GM18873 (cell line): ENCODE measurements at regions not wholly inside any gene's neighbourhood (a gene's known extent, or its start where the extent isn't known, plus 50 kb on each side); places are given as distances from the start of the nearest gene placed in this dataset.

ENCODE experiments used
- ATAC-seq: cut with Tn5 transposase; IDR thresholded peaks from one replicate; pipeline ENCODE4 v1.9.1; 2021; ENCODE audit warnings: mild to moderate bottlenecking, moderate library complexity, moderate number of reproducible peaks; ENCODE audit not compliant: unreplicated experiment, low FRiP score

DNA sequence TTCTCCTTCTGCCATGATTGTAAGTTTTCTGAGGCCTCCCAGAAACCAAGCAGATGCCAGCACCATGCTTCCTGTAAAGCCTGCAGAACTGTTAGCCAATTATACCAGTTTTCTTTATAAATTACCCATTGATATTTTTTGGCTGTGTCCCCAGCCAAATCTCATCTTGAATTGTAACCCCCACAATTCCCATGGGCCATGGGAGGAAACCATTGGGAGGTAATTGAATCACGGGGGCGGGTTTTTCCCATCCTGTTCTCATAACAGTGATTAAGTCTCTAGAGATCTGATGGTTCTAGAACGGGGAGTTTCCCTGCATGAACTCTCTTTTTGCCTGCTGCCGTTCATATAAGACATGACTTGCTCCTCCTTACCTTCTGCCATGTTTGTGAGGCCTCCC lies 788.5 kb downstream of the C6orf118 start:
- no peak for ATAC-seq

DNA sequence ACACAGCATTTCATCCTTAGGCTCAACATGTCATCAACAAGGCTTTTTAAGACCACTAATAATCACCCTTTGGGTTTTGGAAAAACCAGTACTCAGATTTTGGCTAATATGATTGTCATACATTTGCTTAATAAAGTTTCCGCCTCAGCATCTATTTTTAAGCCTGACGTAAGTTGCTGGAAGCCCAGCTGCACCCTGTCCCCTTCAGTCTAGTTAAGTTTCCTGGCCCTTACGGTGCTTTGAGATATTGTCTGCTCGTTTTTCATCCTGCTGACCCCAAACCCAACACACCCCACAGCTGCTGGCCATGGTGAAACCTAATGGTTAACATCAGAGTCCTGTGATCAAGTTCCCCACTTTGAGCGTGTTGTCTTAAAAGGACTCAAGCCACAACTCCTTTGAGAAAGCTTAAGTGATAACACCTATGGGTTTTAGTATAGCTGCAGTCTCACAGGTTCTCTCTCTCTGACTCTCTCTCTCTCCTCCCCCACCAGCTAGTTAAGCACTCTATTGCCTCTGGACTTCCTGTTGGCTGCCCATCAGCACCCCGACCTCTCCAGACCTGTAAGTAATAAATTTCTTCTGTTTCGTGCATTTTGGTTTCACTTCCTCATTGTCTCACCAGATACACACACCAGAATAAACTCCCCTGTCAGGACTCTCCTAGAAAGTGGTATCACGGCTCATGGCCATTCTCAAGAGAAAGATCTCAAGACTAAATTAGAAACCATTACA lies 802.0 kb downstream of the C6orf118 start:
- peak; percentile 94 for ATAC-seq

DNA sequence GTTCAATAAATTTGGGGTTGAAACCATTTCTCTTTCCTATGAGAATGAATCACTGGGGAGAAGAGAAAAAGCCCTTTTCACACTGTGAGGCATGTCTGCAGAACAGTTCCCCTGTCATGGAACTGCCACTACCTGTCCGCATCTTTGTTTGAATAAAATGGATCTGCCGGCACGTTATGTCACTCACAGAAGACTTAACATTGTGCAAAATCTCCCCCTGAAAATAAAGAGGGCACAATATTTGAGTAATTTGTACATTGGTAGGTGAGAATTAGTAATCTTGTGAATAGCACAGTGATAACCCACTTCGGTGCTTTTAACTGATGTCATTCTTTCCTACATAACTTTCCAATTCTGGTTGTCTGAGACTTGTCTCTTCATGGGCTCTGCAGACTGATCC lies 804.0 kb downstream of the C6orf118 start:
- no peak for ATAC-seq

DNA sequence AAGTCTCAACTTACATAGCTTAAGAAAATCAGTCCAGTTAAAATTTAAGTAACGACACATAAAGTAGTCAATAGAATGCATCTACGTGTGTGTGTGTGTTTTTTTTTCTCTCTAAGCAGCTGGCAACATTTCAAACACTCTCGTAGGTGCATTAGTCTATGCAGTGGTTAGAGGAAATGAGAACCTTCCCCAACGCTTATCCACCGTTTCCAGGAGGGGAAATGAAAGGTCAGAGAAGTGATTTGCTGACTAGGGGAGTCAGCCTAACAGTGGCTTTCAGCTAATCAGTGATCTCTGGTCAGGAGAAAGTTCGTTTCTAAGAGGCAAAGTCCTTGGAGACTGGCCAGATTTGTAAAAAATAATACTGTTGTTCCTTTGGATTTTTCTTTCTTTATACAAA lies 806.6 kb downstream of the C6orf118 start:
- no peak for ATAC-seq

- no peak for ATAC-seq
Observed at GRCh38 chr6:164495882-164496495, 813.4 kb downstream of the C6orf118 start.

DNA sequence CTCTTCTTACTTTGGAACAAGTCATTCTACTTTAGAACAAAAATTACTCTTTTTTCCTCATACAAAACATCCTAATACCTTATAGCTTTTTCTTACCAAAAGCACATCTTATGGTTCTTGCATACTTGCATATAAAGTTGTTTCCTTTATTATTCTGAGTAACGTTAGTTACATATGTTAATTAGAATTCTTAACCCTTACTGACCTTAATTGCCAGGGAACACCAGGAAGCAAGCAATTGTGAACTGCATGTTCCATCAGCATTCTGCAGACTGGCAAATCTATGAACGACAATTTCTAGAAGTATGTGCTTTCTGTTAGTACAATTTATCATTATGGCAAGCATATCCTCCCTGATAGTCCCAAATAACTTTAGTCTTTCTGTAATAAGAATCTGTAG lies 831.0 kb downstream of the C6orf118 start:
- no peak for ATAC-seq

DNA sequence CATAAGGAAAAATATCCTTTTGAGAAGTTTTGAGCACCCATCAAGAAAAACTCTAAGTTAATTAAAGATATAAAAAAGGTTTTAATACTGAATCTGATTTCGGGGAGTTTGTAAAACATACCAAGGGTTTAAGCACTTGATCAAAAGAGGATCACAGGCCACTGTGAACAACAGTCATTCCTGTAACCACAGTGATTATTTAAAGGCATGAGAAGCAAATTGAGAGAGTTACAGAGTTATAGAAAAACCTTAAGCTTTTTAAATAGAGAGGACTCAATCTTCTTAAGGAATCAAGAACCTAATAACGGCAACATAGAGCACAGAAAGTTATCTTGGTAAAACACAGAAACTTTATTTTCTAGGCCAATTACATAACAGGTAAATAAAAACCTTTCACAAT lies 831.6 kb downstream of the C6orf118 start:
- ATAC-seq = no peak

DNA sequence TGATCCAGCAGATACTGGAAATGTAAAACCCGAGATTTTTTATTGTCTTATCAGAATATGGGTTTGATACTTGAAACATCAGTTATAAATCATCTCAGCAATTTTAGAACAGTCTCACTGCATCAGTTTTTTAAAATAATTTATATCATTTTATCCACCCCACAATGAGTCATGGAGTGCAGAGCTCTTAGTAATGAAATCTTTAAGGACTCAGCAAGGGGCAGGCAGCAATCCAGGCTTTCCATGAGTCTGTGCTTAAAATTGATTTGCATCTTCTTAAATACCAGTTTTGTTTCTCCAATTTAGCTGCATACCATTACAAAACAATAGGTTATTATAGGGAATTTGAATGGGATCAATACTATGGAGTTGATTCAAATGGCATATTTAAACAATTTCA lies 832.3 kb downstream of the C6orf118 start:
- ATAC-seq = no peak

GRCh38 chr6:164469276-164469949 lies 840.0 kb downstream of the C6orf118 start:
- no peak for ATAC-seq

DNA sequence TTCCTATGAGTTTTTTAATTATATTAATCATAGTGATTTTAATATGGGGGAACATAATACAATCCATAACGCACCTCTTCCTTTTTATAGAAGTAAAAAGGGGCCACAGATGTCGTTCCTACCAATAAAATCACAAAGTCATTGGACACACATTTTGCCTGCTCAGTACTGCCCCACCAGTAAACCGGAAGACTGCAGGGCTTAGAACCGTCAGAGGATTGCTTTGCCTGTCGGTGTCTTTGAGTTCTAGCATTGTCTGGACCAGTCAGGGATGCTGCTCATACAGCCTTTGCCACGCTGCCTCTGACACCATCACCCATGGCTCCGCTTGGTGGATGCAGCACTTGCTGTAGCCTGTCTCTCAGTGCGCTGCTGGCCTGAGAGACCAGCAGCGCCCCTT lies 853.6 kb downstream of the C6orf118 start:
- ATAC-seq = no peak

- ATAC-seq = no peak
Observed at GRCh38 chr6:164453835-164454234, 855.6 kb downstream of the C6orf118 start.

DNA sequence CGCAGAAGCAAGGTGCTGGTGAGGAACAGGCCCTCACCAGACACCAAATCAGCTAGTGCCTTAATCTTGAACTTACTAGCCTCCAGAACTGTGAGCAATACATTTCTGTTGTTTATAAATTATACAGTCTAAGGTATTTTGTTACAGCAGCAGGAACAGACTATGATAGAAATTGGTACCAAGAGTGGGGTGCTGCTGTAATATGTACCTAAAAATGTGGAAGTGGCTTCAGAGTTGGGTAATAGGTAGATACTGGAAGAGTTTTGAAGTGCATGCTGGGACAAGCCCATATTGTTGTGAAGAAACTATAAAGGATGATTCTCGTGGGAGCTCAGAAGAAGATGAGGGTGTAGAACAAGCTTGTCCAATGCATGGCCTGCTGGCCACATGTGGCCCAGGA lies 866.8 kb downstream of the C6orf118 start:
- ATAC-seq = no peak

DNA sequence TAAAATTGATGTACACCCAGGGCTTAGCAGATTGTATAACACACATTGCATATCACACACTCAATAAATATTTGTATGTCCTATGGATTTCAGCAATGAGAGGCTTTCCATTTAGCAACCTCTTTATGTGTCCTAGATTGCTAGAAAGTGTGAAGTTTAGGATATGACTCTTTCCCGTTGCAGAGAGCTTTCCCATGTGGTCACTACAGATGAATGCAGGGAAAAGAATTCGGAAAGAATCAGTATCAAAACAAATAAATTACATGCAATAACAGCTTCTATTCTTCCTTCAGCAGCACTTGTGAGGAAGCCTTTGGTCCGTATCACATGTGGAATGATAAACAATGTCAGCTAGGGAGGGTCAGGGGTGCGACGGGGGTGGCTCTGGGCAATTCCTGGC lies 870.1 kb downstream of the C6orf118 start:
- ATAC-seq = no peak

DNA sequence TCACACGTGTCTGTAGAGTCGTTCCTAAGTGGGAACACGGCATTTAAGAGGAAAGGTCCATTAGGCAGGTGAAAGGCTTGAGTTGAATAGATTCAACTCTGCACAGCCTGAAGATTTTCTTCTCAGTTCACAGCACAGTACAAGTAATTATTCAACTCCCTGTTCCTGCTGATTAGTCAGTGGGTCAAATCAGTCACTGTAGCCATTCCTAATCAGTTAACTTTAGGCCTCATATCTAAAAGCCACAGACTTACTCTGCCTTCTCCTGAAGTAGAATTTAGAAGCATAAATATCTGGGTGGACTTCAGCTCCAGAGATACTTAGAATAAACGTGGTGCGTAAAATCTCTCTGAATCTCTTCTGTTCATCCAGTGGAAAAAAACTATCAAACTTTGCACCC lies 872.4 kb downstream of the C6orf118 start:
- ATAC-seq = no peak

DNA sequence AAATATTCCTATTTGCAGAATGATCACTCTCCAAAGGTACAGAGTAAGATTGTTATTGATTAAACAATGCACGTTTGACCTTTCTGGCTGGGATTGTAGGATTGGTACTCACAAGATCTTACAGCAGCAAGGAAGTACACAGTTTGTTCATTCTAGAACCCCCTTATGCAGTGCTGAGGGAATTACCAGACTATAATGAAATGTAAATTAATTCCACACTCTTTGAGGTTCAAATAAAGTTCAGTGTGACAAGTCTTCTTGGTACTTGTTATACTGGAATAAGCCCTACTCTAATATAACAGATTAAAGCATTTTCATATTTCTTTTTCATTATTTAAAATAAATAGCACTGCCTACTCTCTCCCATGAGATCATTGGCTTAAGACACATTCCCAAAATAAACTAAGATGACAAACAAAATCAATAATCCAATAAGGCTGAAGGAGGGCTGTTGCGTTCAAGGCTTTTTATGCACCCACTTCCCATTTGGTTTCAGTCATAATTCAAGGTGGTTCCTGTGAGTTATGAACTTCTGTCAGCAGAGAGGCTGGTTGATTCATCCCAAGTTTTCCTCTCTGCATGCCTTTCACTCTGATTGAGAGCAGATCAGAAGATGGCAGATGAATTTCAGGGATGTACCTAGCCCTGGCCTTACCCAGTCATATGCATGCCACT lies 881.5 kb downstream of the C6orf118 start:
- no peak for ATAC-seq

- ATAC-seq = no peak
Observed at GRCh38 chr6:164424489-164424888, 884.9 kb downstream of the C6orf118 start.

GRCh38 chr6:164419099-164419498 lies 890.3 kb downstream of the C6orf118 start:
- no peak for ATAC-seq

DNA sequence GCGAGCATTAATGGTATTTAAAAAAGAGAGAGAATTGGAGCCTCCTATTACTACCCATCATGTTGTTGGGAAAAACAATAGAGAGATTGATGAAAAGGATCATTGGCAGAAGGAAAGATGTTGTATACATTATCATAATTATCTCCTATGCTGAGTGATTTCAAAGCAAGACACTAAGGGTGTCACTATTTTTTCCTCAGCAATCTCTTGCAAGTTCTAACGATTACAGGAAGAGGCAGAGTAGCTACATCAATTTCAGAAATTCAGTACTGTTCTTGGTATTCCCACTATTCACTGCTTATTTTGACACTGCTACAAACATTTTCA lies 891.2 kb downstream of the C6orf118 start:
- no peak for ATAC-seq

GRCh38 chr6:164417537-164418261 lies 891.7 kb downstream of the C6orf118 start:
- no peak for ATAC-seq

DNA sequence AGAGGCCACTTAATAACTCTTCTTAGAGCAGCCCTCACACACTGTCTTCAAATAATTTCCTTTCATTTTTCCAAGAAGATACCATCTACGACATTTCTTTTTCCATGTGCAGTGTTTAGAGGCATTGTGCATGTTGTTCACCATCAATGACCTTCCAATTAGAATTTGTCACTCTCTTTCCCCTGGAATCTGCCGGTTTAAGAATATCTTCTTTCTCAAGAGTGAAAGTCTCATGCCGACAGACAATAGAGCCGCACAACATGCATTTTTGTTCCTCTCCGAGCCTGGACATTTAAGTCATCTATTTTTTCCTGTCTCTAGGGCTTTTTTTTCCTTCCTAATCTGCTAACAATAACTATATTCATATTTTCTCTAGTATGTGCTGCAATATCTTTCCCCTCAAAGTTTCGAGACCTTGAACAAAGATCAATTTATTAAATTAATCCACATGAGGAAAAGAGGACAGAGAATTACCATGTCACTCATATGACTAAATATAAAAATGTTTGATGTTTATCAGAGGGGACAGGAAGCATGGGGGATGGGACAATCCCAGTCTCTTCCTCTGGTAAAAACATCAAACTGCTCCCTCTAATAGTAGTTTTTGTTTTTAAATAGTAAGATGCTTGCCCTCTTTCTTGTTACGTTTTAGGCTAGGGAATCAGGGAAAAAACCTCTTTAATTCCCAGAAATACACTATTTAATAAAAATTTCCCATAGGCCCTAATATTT lies 893.4 kb downstream of the C6orf118 start:
- ATAC-seq = no peak
